IgD-negative memory B cell (primary cell): ENCODE measurements at regions not wholly inside any gene's neighbourhood (a gene's known extent, or its start where the extent isn't known, plus 50 kb on each side); places are given as distances from the start of the nearest gene placed in this dataset.
A peak's percentile ranks its signal among the peaks of the same experiment; 100 is the strongest.

Experiments
- H3K27ac Mint-ChIP-seq, 3 donors: one replicate each; pipeline ENCODE4 v1.8.0; 2020 to 2022; ENCODE audit warnings: mild to moderate bottlenecking in 3 of 3, mixed read lengths in 3 of 3, moderate library complexity in 1 of 3
- H3K27me3 Mint-ChIP-seq: one replicate; pipeline ENCODE4 v1.8.0; 2021; ENCODE audit warnings: mixed read lengths
- H3K36me3 Mint-ChIP-seq: one replicate; pipeline ENCODE4 v1.8.0; 2020; ENCODE audit warnings: mild to moderate bottlenecking, mixed read lengths
- H3K4me1 Mint-ChIP-seq, 3 donors: one replicate each; pipeline ENCODE4 v1.8.0; 2020 to 2022; ENCODE audit warnings: mixed read lengths in 3 of 3, mild to moderate bottlenecking in 1 of 3
- H3K4me3 Mint-ChIP-seq, 4 donors: one replicate each; pipeline ENCODE4 v1.8.0; 2020 to 2022; ENCODE audit warnings: mild to moderate bottlenecking in 4 of 4, mixed read lengths in 4 of 4, moderate library complexity in 3 of 4
- H3K9me3 Mint-ChIP-seq, 3 donors: one replicate each; pipeline ENCODE4 v1.8.0; 2020 to 2021; ENCODE audit warnings: mixed read lengths in 3 of 3, mild to moderate bottlenecking in 1 of 3

DNA sequence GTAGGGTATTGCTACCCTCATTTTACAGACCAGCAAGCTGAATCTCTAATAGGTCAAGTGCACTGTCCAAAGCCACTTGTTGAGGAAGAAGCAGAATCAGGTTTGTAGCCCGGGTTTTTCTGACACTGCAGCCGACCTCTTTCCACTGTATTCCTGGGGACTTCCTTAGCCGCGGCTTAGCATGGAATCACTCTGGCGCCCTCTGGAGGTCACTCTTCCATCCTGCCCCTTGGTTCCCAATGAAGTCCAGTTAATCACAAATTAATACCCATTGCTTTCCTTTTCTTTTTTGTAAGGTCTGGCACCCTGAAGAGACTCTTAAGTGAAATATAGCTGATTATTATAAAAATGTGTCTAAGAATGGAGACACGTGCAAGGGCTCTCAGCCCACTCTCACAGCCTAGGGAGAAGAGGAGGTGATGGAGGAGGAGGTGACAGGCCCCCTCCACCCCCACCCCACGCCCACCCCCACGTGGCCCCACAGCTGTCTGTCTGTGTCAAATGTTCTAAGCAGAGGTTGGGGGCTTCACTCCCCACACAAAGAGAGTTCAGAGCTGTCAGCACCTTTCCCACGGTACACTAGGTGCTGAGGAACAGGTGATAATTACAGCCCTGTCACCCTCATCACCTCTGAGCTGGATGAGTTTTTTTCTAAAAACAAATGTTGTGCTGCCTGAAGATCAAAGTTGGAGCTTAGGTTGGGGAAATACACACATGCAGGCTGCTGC is 57.7 kb upstream of the DRD2 start:
- H3K4me3 Mint-ChIP-seq: peak overlapping the region in 1 of 4 donors; percentile 24
- peaks cover 0 to 1% (median 0%) of the 10 kb centered on the region in 3 donors for H3K9me3 Mint-ChIP-seq
- no peak overlapping the region for H3K27ac Mint-ChIP-seq
- no peaks in the 10 kb centered on the region for H3K36me3 Mint-ChIP-seq
- H3K27me3 Mint-ChIP-seq: peaks cover 6% of the 10 kb centered on the region
- peaks cover 0 to 5% (median 0%) of the 10 kb centered on the region in 3 donors for H3K4me1 Mint-ChIP-seq

GRCh38 chr11:113531575-113532451 is 56.6 kb upstream of the DRD2 start:
- peak overlapping the region in 1 of 4 donors; percentile 63 for H3K4me3 Mint-ChIP-seq
- no peaks in the 10 kb centered on the region for H3K36me3 Mint-ChIP-seq
- peaks cover 6% of the 10 kb centered on the region for H3K27me3 Mint-ChIP-seq
- H3K27ac Mint-ChIP-seq: no peak overlapping the region
- H3K9me3 Mint-ChIP-seq: peaks cover 0 to 1% (median 0%) of the 10 kb centered on the region in 3 donors
- peaks cover 0 to 5% (median 0%) of the 10 kb centered on the region in 3 donors for H3K4me1 Mint-ChIP-seq

DNA sequence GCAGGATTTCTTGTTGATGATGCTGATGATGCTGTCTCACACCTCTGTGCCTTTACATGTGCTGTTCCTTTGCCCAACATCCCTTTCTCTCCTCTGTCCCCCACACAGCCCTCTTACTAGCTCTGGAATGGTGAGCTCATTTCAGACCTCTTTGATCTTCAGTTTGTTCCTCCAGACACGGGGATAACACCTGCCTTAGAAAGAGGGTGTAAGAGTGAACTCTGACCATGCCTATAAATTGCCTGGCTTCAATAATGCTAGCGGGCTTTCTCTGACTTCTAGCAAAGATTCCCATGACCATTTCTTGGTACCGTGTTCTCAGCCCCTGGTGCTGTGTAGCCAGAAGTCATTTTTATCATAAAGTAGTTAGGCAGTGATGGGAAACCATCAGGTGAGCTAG is 55.9 kb upstream of the DRD2 start:
- H3K27ac Mint-ChIP-seq: no peak overlapping the region
- H3K4me1 Mint-ChIP-seq: peaks cover 0 to 5% (median 0%) of the 10 kb centered on the region in 3 donors
- H3K9me3 Mint-ChIP-seq: peaks cover 0 to 1% (median 0%) of the 10 kb centered on the region in 3 donors
- peaks cover 6% of the 10 kb centered on the region for H3K27me3 Mint-ChIP-seq
- H3K4me3 Mint-ChIP-seq: no peak overlapping the region
- H3K36me3 Mint-ChIP-seq: no peaks in the 10 kb centered on the region

GRCh38 chr11:113529606-113530005 is 54.4 kb upstream of the DRD2 start:
- H3K9me3 Mint-ChIP-seq: no peaks in the 10 kb centered on the region
- H3K4me3 Mint-ChIP-seq: no peak overlapping the region
- H3K27me3 Mint-ChIP-seq: peaks cover 6% of the 10 kb centered on the region
- H3K4me1 Mint-ChIP-seq: peaks cover 0 to 5% (median 0%) of the 10 kb centered on the region in 3 donors
- H3K27ac Mint-ChIP-seq: no peak overlapping the region
- no peaks in the 10 kb centered on the region for H3K36me3 Mint-ChIP-seq

DNA sequence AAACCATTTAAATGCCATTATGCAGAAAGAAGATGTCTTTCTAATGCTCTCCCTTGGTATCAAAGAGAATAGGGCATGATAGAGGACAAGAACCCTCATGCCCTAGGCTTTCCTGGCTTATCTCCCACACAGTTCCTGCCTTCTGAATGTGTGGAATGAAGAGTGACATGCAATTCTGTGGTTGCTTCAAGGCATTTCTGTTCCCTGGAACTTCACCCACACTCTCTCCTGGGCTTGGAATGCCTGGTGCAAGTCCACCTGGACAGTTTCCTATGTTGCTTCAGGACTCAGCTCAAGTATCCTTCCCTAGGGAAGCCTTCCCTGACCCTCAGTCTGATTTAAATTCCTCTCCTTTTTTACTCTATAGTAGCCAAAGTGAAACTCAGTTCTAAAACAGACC is 53.8 kb upstream of the DRD2 start:
- Mint-ChIP-seq H3K4me3 (no peak overlapping the region), H3K4me1 (peaks cover 0 to 5% (median 0%) of the 10 kb centered on the region in 3 donors), H3K27me3 (peaks cover 6% of the 10 kb centered on the region), H3K36me3 (no peaks in the 10 kb centered on the region), H3K27ac (peak overlapping the region in 1 of 3 donors; percentile 59), H3K9me3 (no peaks in the 10 kb centered on the region)

DNA sequence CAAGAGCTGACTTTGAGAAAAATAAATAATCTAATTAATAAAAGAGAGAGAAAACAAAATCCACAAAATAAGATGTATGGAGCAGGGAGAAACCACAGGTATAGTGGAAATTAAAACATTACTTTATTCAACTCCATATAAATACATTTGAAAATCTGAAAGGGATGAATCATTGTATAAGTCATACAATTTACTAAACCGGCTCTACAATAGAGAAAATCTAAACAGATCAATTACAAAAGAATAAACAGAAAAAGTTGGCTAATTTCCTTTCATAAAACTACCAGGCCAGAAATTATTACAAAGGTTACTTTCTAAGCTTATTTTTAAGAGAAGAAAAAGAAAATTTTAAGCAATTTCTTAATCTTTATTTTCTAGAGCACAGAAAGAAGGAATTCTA is 51.3 kb upstream of the DRD2 start:
- Mint-ChIP-seq H3K36me3 (no peaks in the 10 kb centered on the region), H3K4me1 (no peaks in the 10 kb centered on the region), H3K27me3 (peaks cover 11% of the 10 kb centered on the region), H3K4me3 (no peak overlapping the region), H3K9me3 (no peaks in the 10 kb centered on the region), H3K27ac (no peak overlapping the region)
